ENCODE measurements at regions not wholly inside any gene's neighbourhood (a gene's known extent, or its start where the extent isn't known, plus 50 kb on each side); places are given as distances from the start of the nearest gene placed in this dataset.
"Not testable (repeated sequence)": the region's sequence is repeated elsewhere in the genome, so short reads cannot be mapped to it uniquely, and the experiment has no call there.

- no peak for DNase-seq (ENCODE audit: low read depth)
Measured at GRCh38 chr21:35568643-35569042, 491.7 kb downstream of the SETD4 start.

GRCh38 chr21:35566874-35567273, 493.5 kb downstream of the SETD4 start:
- no peak for DNase-seq (ENCODE audit: low read depth)

GRCh38 chr21:35565204-35565611, 495.1 kb downstream of the SETD4 start:
- no peak for DNase-seq (ENCODE audit: low read depth)

- no peak for DNase-seq (ENCODE audit: low read depth)
Measured at GRCh38 chr21:35563885-35564451, 496.4 kb downstream of the SETD4 start.

GRCh38 chr21:35562876-35563275, 497.4 kb downstream of the SETD4 start:
- no peak for DNase-seq (ENCODE audit: low read depth)

- DNase-seq (ENCODE audit: low read depth), result no peak
Measured at GRCh38 chr21:35561116-35561515, 499.2 kb downstream of the SETD4 start.

GRCh38 chr21:35559829-35560225, 500.5 kb downstream of the SETD4 start:
- no peak for DNase-seq (ENCODE audit: low read depth)

- no peak for DNase-seq (ENCODE audit: low read depth)
Measured at GRCh38 chr21:35559128-35559828, 501.0 kb downstream of the SETD4 start.

- no peak for DNase-seq (ENCODE audit: low read depth)
Measured at GRCh38 chr21:35556536-35556935, 503.8 kb downstream of the SETD4 start.

- DNase-seq (ENCODE audit: low read depth), result not testable (repeated sequence)
Measured at GRCh38 chr21:35552483-35552882, 503.4 kb upstream of the RUNX1 start.

- DNase-seq (ENCODE audit: low read depth), result no peak
Measured at GRCh38 chr21:35548904-35549615, 500.0 kb upstream of the RUNX1 start.

- no peak for DNase-seq (ENCODE audit: low read depth)
Measured at GRCh38 chr21:35547946-35548774, 499.1 kb upstream of the RUNX1 start.

- no peak for DNase-seq (ENCODE audit: low read depth)
Measured at GRCh38 chr21:35543746-35544145, 494.6 kb upstream of the RUNX1 start.

- DNase-seq (ENCODE audit: low read depth), result no peak
Measured at GRCh38 chr21:35540950-35541638, 492.0 kb upstream of the RUNX1 start.

GRCh38 chr21:35538386-35538785, 489.3 kb upstream of the RUNX1 start:
- no peak for DNase-seq (ENCODE audit: low read depth)

- no peak for DNase-seq (ENCODE audit: low read depth)
Measured at GRCh38 chr21:35537604-35538003, 488.5 kb upstream of the RUNX1 start.

GRCh38 chr21:35533893-35534292, 484.8 kb upstream of the RUNX1 start:
- DNase-seq (ENCODE audit: low read depth), result no peak

- DNase-seq (ENCODE audit: low read depth), result no peak
Measured at GRCh38 chr21:35530766-35531165, 481.7 kb upstream of the RUNX1 start.

- no peak for DNase-seq (ENCODE audit: low read depth)
Measured at GRCh38 chr21:35529171-35529863, 480.2 kb upstream of the RUNX1 start.

- no peak for DNase-seq (ENCODE audit: low read depth)
Measured at GRCh38 chr21:35528116-35529042, 479.3 kb upstream of the RUNX1 start.
